ENCODE measurements at regions not wholly inside any gene's neighbourhood (a gene's known extent, or its start where the extent isn't known, plus 50 kb on each side); places are given as distances from the start of the nearest gene placed in this dataset.
"Not testable (repeated sequence)": the region's sequence is repeated elsewhere in the genome, so short reads cannot be mapped to it uniquely, and the experiment has no call there.

GRCh38 chr16:85532147-85532546 lies 81.0 kb upstream of the GSE1 start:
- Histone ChIP-seq H3K27me3 (replicated peaks; ENCODE audit: control insufficient read depth, insufficient read depth, low read length) (no peaks in the 10 kb centered on the region), H3K9ac (ENCODE audit: low read length) (no peak overlapping the region), H3K36me3 (ENCODE audit: control insufficient read depth, insufficient read depth, low read length, severe bottlenecking) (no peaks in the 10 kb centered on the region), H3K4me3 (ENCODE audit: low read length) (no peak overlapping the region), H3K9me3 (ENCODE audit: control insufficient read depth, low read length) (no peaks in the 10 kb centered on the region), H3K4me1 (ENCODE audit: control insufficient read depth, insufficient read depth, low read length) (peaks cover 21% of the 10 kb centered on the region)
- no peak for DNase-seq (ENCODE audit: low read depth)

- H3K4me3 ChIP-seq (ENCODE audit: low read length); DNase-seq (ENCODE audit: low read depth); H3K27me3 ChIP-seq (replicated peaks; ENCODE audit: control insufficient read depth, insufficient read depth, low read length); H3K9ac ChIP-seq (ENCODE audit: low read length); H3K36me3 ChIP-seq (ENCODE audit: control insufficient read depth, insufficient read depth, low read length, severe bottlenecking); H3K9me3 ChIP-seq (ENCODE audit: control insufficient read depth, low read length): not testable (repeated sequence)
- H3K4me1 ChIP-seq (ENCODE audit: control insufficient read depth, insufficient read depth, low read length) = peaks cover 21% of the 10 kb centered on the region
These were observed 79.5 kb upstream of the GSE1 start for GRCh38 chr16:85533593-85533992.

- H3K9ac ChIP-seq (ENCODE audit: low read length) = no peak overlapping the region
- no peak overlapping the region for H3K4me3 ChIP-seq (ENCODE audit: low read length)
- no peaks in the 10 kb centered on the region for H3K27me3 ChIP-seq (replicated peaks; ENCODE audit: control insufficient read depth, insufficient read depth, low read length)
- no peaks in the 10 kb centered on the region for H3K36me3 ChIP-seq (ENCODE audit: control insufficient read depth, insufficient read depth, low read length, severe bottlenecking)
- no peak for DNase-seq (ENCODE audit: low read depth)
- peaks cover 2% of the 10 kb centered on the region for H3K9me3 ChIP-seq (ENCODE audit: control insufficient read depth, low read length)
- H3K4me1 ChIP-seq (ENCODE audit: control insufficient read depth, insufficient read depth, low read length) = peaks cover 16% of the 10 kb centered on the region
These were observed 78.4 kb upstream of the GSE1 start for GRCh38 chr16:85534536-85535351.

- no peak overlapping the region for H3K4me3 ChIP-seq (ENCODE audit: low read length)
- H3K36me3 ChIP-seq (ENCODE audit: control insufficient read depth, insufficient read depth, low read length, severe bottlenecking) = no peaks in the 10 kb centered on the region
- H3K9ac ChIP-seq (ENCODE audit: low read length) = no peak overlapping the region
- no peaks in the 10 kb centered on the region for H3K27me3 ChIP-seq (replicated peaks; ENCODE audit: control insufficient read depth, insufficient read depth, low read length)
- DNase-seq (ENCODE audit: low read depth) = no peak
- peaks cover 13% of the 10 kb centered on the region for H3K4me1 ChIP-seq (ENCODE audit: control insufficient read depth, insufficient read depth, low read length)
- peaks cover 4% of the 10 kb centered on the region for H3K9me3 ChIP-seq (ENCODE audit: control insufficient read depth, low read length)
These were observed 77.6 kb upstream of the GSE1 start for GRCh38 chr16:85535352-85536072.

- no peak overlapping the region for H3K4me3 ChIP-seq (ENCODE audit: low read length)
- DNase-seq (ENCODE audit: low read depth) = no peak
These were observed 77.1 kb upstream of the GSE1 start for GRCh38 chr16:85536073-85536410.

GRCh38 chr16:85536411-85537330 lies 76.5 kb upstream of the GSE1 start:
- H3K9me3 ChIP-seq (ENCODE audit: control insufficient read depth, low read length) = peaks cover 4% of the 10 kb centered on the region
- no peak for DNase-seq (ENCODE audit: low read depth)

More at GRCh38 chr16:85536073-85536410, 77.1 kb upstream of the GSE1 start:
- no peak overlapping the region for H3K9ac ChIP-seq (ENCODE audit: low read length)
- peaks cover 4% of the 10 kb centered on the region for H3K9me3 ChIP-seq (ENCODE audit: control insufficient read depth, low read length)
- H3K36me3 ChIP-seq (ENCODE audit: control insufficient read depth, insufficient read depth, low read length, severe bottlenecking) = no peaks in the 10 kb centered on the region
- no peaks in the 10 kb centered on the region for H3K27me3 ChIP-seq (replicated peaks; ENCODE audit: control insufficient read depth, insufficient read depth, low read length)
- peaks cover 13% of the 10 kb centered on the region for H3K4me1 ChIP-seq (ENCODE audit: control insufficient read depth, insufficient read depth, low read length)

GRCh38 chr16:85537331-85537788 lies 75.8 kb upstream of the GSE1 start:
- Histone ChIP-seq H3K4me3 (ENCODE audit: low read length) (no peak overlapping the region), H3K9ac (ENCODE audit: low read length) (no peak overlapping the region), H3K27me3 (replicated peaks; ENCODE audit: control insufficient read depth, insufficient read depth, low read length) (no peaks in the 10 kb centered on the region), H3K9me3 (ENCODE audit: control insufficient read depth, low read length) (peaks cover 4% of the 10 kb centered on the region), H3K36me3 (ENCODE audit: control insufficient read depth, insufficient read depth, low read length, severe bottlenecking) (no peaks in the 10 kb centered on the region), H3K4me1 (ENCODE audit: control insufficient read depth, insufficient read depth, low read length) (peaks cover 13% of the 10 kb centered on the region)
- DNase-seq (ENCODE audit: low read depth) = no peak

More at GRCh38 chr16:85536411-85537330, 76.5 kb upstream of the GSE1 start:
- no peaks in the 10 kb centered on the region for H3K36me3 ChIP-seq (ENCODE audit: control insufficient read depth, insufficient read depth, low read length, severe bottlenecking)
- H3K27me3 ChIP-seq (replicated peaks; ENCODE audit: control insufficient read depth, insufficient read depth, low read length) = no peaks in the 10 kb centered on the region
- H3K4me1 ChIP-seq (ENCODE audit: control insufficient read depth, insufficient read depth, low read length) = peaks cover 13% of the 10 kb centered on the region
- H3K4me3 ChIP-seq (ENCODE audit: low read length) = no peak overlapping the region
- no peak overlapping the region for H3K9ac ChIP-seq (ENCODE audit: low read length)

- no peak for DNase-seq (ENCODE audit: low read depth)
- H3K9me3 ChIP-seq (ENCODE audit: control insufficient read depth, low read length) = peaks cover 4% of the 10 kb centered on the region
- H3K4me1 ChIP-seq (ENCODE audit: control insufficient read depth, insufficient read depth, low read length) = peaks cover 13% of the 10 kb centered on the region
- no peak overlapping the region for H3K9ac ChIP-seq (ENCODE audit: low read length)
- no peaks in the 10 kb centered on the region for H3K27me3 ChIP-seq (replicated peaks; ENCODE audit: control insufficient read depth, insufficient read depth, low read length)
- no peaks in the 10 kb centered on the region for H3K36me3 ChIP-seq (ENCODE audit: control insufficient read depth, insufficient read depth, low read length, severe bottlenecking)
- H3K4me3 ChIP-seq (ENCODE audit: low read length) = no peak overlapping the region
These were observed 75.2 kb upstream of the GSE1 start for GRCh38 chr16:85537795-85538401.

GRCh38 chr16:85539084-85539483 lies 74.0 kb upstream of the GSE1 start:
- H3K9me3 ChIP-seq (ENCODE audit: control insufficient read depth, low read length) = peaks cover 4% of the 10 kb centered on the region
- H3K27me3 ChIP-seq (replicated peaks; ENCODE audit: control insufficient read depth, insufficient read depth, low read length) = no peaks in the 10 kb centered on the region
- no peak overlapping the region for H3K9ac ChIP-seq (ENCODE audit: low read length)
- H3K4me3 ChIP-seq (ENCODE audit: low read length) = no peak overlapping the region
- DNase-seq (ENCODE audit: low read depth) = no peak
- peaks cover 13% of the 10 kb centered on the region for H3K4me1 ChIP-seq (ENCODE audit: control insufficient read depth, insufficient read depth, low read length)
- H3K36me3 ChIP-seq (ENCODE audit: control insufficient read depth, insufficient read depth, low read length, severe bottlenecking) = no peaks in the 10 kb centered on the region

- no peak for DNase-seq (ENCODE audit: low read depth)
- no peak overlapping the region for H3K4me3 ChIP-seq (ENCODE audit: low read length)
- H3K4me1 ChIP-seq (ENCODE audit: control insufficient read depth, insufficient read depth, low read length) = peaks cover 13% of the 10 kb centered on the region
- H3K27me3 ChIP-seq (replicated peaks; ENCODE audit: control insufficient read depth, insufficient read depth, low read length) = no peaks in the 10 kb centered on the region
- H3K9me3 ChIP-seq (ENCODE audit: control insufficient read depth, low read length) = peaks cover 4% of the 10 kb centered on the region
- no peak overlapping the region for H3K9ac ChIP-seq (ENCODE audit: low read length)
- no peaks in the 10 kb centered on the region for H3K36me3 ChIP-seq (ENCODE audit: control insufficient read depth, insufficient read depth, low read length, severe bottlenecking)
These were observed 73.4 kb upstream of the GSE1 start for GRCh38 chr16:85539629-85540291.

All from adipocyte (in vitro differentiated cells).